OCI-LY7 (cell line): ENCODE measurements at regions not wholly inside any gene's neighbourhood (a gene's known extent, or its start where the extent isn't known, plus 50 kb on each side); places are given as distances from the start of the nearest gene placed in this dataset.

Experiments
- CTCF ChIP-seq: fragments of 200-600 bp; sonication (generic); conservative IDR thresholded peaks from 2 replicates; pipeline ENCODE4 v1.5.1; 2014; ENCODE audit warnings: mild to moderate bottlenecking, antibody characterized with exemption, low read length, moderate library complexity, mixed read lengths
- EZH2phosphoT487 ChIP-seq: fragments of 200-600 bp; sonication (generic); IDR thresholded peaks from 2 replicates; pipeline ENCODE4 v1.6.1; 2018; ENCODE audit warnings: low read depth, borderline replicate concordance, mild to moderate bottlenecking, mixed run types, antibody characterized with exemption, low read length, moderate library complexity, mixed read lengths

GRCh38 chr2:15010346-15010745 lies 377.8 kb downstream of the LRATD1 start:
- TF ChIP-seq CTCF: no peak
- no peak for TF ChIP-seq EZH2phosphoT487
